Choroid plexus epithelial cell (primary cell): ENCODE measurements at regions not wholly inside any gene's neighbourhood (a gene's known extent, or its start where the extent isn't known, plus 50 kb on each side); places are given as distances from the start of the nearest gene placed in this dataset.
"Not testable (repeated sequence)": the region's sequence is repeated elsewhere in the genome, so short reads cannot be mapped to it uniquely, and the experiment has no call there.

ENCODE experiments used
- DNase-seq: peaks from one replicate; pipeline ENCODE4 v3.0.0-alpha.2; 2010; ENCODE audit warnings: low read depth
- H3K4me3 ChIP-seq: 2 replicates; pipeline ENCODE4 v1.5.1; 2011; ENCODE audit warnings: low read depth, mild to moderate bottlenecking, control low read depth, low read length, moderate library complexity
- CTCF ChIP-seq: conservative IDR thresholded peaks from 2 replicates; pipeline ENCODE4 v1.5.1; 2011; ENCODE audit warnings: low read depth, mild to moderate bottlenecking, control low read depth, inconsistent platforms, low read length, moderate library complexity

- no peak overlapping the region for H3K4me3 ChIP-seq
- TF ChIP-seq CTCF: no peak
- DNase-seq: no peak
Observed at GRCh38 chr18:43341014-43341413, 63.7 kb upstream of the SYT4 start.

- no peak overlapping the region for H3K4me3 ChIP-seq
- no peak for DNase-seq
- TF ChIP-seq CTCF: no peak
Observed at GRCh38 chr18:43350176-43350575, 72.9 kb upstream of the SYT4 start.

- TF ChIP-seq CTCF: no peak
- no peak overlapping the region for H3K4me3 ChIP-seq
- DNase-seq: no peak
Observed at GRCh38 chr18:43364535-43364934, 87.2 kb upstream of the SYT4 start.

- TF ChIP-seq CTCF: no peak
- H3K4me3 ChIP-seq: no peak overlapping the region
- no peak for DNase-seq
Observed at GRCh38 chr18:43367895-43368294, 90.6 kb upstream of the SYT4 start.

GRCh38 chr18:43369311-43369710 lies 92.0 kb upstream of the SYT4 start:
- DNase-seq, H3K4me3 ChIP-seq: not testable (repeated sequence)

- no peak overlapping the region for H3K4me3 ChIP-seq
- TF ChIP-seq CTCF: no peak
- DNase-seq: no peak
Observed at GRCh38 chr18:43372773-43373172, 95.5 kb upstream of the SYT4 start.

- H3K4me3 ChIP-seq: no peak overlapping the region
- TF ChIP-seq CTCF: no peak
- DNase-seq: no peak
Observed at GRCh38 chr18:43380104-43380672, 102.9 kb upstream of the SYT4 start.
